ENCODE measurements at regions not wholly inside any gene's neighbourhood (a gene's known extent, or its start where the extent isn't known, plus 50 kb on each side); places are given as distances from the start of the nearest gene placed in this dataset.

DNA sequence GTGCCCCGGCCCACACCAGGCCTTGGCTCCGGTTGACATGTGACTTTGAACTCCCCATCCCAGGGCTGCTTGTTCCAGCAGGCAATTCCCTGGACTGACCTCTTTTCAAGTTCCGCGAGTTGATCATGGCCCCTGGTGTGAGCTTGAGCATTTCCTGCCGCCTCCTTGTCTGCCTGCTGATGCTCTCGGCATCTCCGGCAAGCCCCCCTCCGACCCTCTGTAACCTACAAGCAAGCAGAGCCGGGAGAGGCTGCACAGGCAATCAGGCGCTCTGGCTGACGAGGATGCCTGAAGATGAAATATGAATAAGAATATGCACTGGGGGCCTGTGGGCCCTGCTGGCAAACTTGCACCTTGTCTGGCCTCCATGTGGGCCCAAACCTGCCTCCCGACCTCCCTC lies 304.9 kb upstream of the MKI67 start:
- no peaks in the 10 kb centered on the region for H3K79me2 ChIP-seq (ENCODE audit: insufficient read depth)
- H3K9ac ChIP-seq, result no peak overlapping the region
- H3K27me3 ChIP-seq (ENCODE audit: insufficient read depth), result no peaks in the 10 kb centered on the region
- CTCF ChIA-PET, result no interaction called here
- WGBS (ENCODE audit: low lambda C conversion rate), result 45% methylated on average over 10 of the region's 12 CpGs
- TF ChIP-seq TCF12 (IDR thresholded peaks at IDR 0.05), result no peak
- H3K4me1 ChIP-seq (ENCODE audit: control insufficient read depth in 1 of 2, insufficient read depth in 2 of 2, low read depth in 1 of 2, low read length in 1 of 2), result no peaks in the 10 kb centered on the region
- H3K9me2 ChIP-seq, result no peaks in the 10 kb centered on the region
- no peak overlapping the region for H3K4me2 ChIP-seq
- no peak overlapping the region for H3K4me3 ChIP-seq (ENCODE audit: low read depth in 2 of 2, low read length in 1 of 2)
- POLR2A ChIA-PET, result no interaction called here
- DNase-seq, result no peak
- no peaks in the 10 kb centered on the region for H3K9me3 ChIP-seq
- no peak overlapping the region for H2AFZ ChIP-seq (ENCODE audit: low read depth)
- H3F3A ChIP-seq (replicated peaks; ENCODE audit: insufficient read depth), result no peaks in the 10 kb centered on the region
- no peaks in the 10 kb centered on the region for H4K20me1 ChIP-seq (ENCODE audit: insufficient read depth)
- no peak overlapping the region for H3K27ac ChIP-seq (ENCODE audit: low read depth in 2 of 2, low read length in 1 of 2)
- no peaks in the 10 kb centered on the region for H3K36me3 ChIP-seq (replicated peaks in 1 of 2; ENCODE audit: control insufficient read depth in 1 of 2, insufficient read depth in 2 of 2, low read length in 1 of 2)

DNA sequence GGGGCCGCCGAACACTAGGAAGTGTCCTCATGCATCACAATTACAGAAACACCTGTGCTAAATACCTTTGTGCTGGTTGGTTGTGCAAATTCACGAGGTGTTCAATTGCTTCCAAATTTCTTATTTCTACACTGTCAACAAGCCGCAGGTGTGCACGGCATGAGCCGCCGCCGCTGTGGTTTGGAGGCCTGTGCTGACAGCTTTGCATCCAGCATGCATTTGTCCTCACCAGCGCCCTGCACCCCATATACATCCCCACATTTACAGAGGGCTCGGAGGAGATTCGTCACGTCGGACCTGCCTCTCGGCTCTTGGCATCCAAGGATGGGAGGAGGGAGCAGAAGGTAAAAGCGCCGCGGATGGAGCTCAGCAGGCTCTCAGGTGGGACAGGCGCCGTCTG lies 305.3 kb upstream of the MKI67 start:
- POLR2A ChIA-PET, result no interaction called here
- no peak overlapping the region for H3K9ac ChIP-seq
- H3K9me3 ChIP-seq, result no peaks in the 10 kb centered on the region
- H3K4me3 ChIP-seq (ENCODE audit: low read depth in 2 of 2, low read length in 1 of 2), result no peak overlapping the region
- H3K4me1 ChIP-seq (ENCODE audit: control insufficient read depth in 1 of 2, insufficient read depth in 2 of 2, low read depth in 1 of 2, low read length in 1 of 2), result no peaks in the 10 kb centered on the region
- H3K4me2 ChIP-seq, result no peak overlapping the region
- CTCF ChIA-PET, result no interaction called here
- no peaks in the 10 kb centered on the region for H3K9me2 ChIP-seq
- no peak overlapping the region for H3K27ac ChIP-seq (ENCODE audit: low read depth in 2 of 2, low read length in 1 of 2)
- H3K27me3 ChIP-seq (ENCODE audit: insufficient read depth), result no peaks in the 10 kb centered on the region
- H4K20me1 ChIP-seq (ENCODE audit: insufficient read depth), result no peaks in the 10 kb centered on the region
- 63% methylated on average over 13 of the region's 19 CpGs for WGBS (ENCODE audit: low lambda C conversion rate)
- H3K36me3 ChIP-seq (replicated peaks in 1 of 2; ENCODE audit: control insufficient read depth in 1 of 2, insufficient read depth in 2 of 2, low read length in 1 of 2), result no peaks in the 10 kb centered on the region
- H3F3A ChIP-seq (replicated peaks; ENCODE audit: insufficient read depth), result no peaks in the 10 kb centered on the region
- no peaks in the 10 kb centered on the region for H3K79me2 ChIP-seq (ENCODE audit: insufficient read depth)
- H2AFZ ChIP-seq (ENCODE audit: low read depth), result no peak overlapping the region
- DNase-seq, result no peak
- TF ChIP-seq SIN3A (IDR thresholded peaks at IDR 0.05; ENCODE audit: borderline replicate concordance, low read depth, low read length) (no peak), FOXJ3 (CRISPR knock-in tag; IDR thresholded peaks at IDR 0.05) (no peak), FOXM1 (IDR thresholded peaks at IDR 0.05; ENCODE audit: low read depth) (no peak), GATA2 (CRISPR knock-in tag; IDR thresholded peaks at IDR 0.05) (no peak), NFIC (IDR thresholded peaks at IDR 0.05; ENCODE audit: borderline replicate concordance) (no peak), GABPA (IDR thresholded peaks at IDR 0.05; ENCODE audit: low read depth) (no peak), JUND (IDR thresholded peaks at IDR 0.05) (no peak), TEAD4 (IDR thresholded peaks at IDR 0.05; ENCODE audit: borderline replicate concordance, insufficient read depth) (no peak), EZH2phosphoT487 (IDR thresholded peaks at IDR 0.05; ENCODE audit: borderline replicate concordance, low read depth) (no peak), CHD2 (IDR thresholded peaks at IDR 0.05; ENCODE audit: low read length, partially characterized antibody) (no peak), NRF1 (IDR thresholded peaks at IDR 0.05; ENCODE audit: low read depth, low read length) (no peak), POLR2AphosphoS5 (IDR thresholded peaks at IDR 0.05; ENCODE audit: low read depth, low read length) (no peak)
- TF ChIP-seq, protein P1, sequence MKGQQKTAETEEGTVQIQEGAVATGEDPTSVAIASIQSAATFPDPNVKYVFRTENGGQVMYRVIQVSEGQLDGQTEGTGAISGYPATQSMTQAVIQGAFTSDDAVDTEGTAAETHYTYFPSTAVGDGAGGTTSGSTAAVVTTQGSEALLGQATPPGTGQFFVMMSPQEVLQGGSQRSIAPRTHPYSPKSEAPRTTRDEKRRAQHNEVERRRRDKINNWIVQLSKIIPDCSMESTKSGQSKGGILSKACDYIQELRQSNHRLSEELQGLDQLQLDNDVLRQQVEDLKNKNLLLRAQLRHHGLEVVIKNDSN (IDR thresholded peaks at IDR 0.05; ENCODE audit: borderline replicate concordance, low read depth), result no peak
- TF ChIP-seq, protein P2, sequence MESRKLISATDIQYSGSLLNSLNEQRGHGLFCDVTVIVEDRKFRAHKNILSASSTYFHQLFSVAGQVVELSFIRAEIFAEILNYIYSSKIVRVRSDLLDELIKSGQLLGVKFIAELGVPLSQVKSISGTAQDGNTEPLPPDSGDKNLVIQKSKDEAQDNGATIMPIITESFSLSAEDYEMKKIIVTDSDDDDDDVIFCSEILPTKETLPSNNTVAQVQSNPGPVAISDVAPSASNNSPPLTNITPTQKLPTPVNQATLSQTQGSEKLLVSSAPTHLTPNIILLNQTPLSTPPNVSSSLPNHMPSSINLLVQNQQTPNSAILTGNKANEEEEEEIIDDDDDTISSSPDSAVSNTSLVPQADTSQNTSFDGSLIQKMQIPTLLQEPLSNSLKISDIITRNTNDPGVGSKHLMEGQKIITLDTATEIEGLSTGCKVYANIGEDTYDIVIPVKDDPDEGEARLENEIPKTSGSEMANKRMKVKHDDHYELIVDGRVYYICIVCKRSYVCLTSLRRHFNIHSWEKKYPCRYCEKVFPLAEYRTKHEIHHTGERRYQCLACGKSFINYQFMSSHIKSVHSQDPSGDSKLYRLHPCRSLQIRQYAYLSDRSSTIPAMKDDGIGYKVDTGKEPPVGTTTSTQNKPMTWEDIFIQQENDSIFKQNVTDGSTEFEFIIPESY (IDR thresholded peaks at IDR 0.05; ENCODE audit: borderline replicate concordance, low read depth), result no peak
- TF ChIP-seq, protein P3, sequence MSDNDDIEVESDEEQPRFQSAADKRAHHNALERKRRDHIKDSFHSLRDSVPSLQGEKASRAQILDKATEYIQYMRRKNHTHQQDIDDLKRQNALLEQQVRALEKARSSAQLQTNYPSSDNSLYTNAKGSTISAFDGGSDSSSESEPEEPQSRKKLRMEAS (IDR thresholded peaks at IDR 0.05; ENCODE audit: low read depth), result no peak
- TF ChIP-seq, protein P4, sequence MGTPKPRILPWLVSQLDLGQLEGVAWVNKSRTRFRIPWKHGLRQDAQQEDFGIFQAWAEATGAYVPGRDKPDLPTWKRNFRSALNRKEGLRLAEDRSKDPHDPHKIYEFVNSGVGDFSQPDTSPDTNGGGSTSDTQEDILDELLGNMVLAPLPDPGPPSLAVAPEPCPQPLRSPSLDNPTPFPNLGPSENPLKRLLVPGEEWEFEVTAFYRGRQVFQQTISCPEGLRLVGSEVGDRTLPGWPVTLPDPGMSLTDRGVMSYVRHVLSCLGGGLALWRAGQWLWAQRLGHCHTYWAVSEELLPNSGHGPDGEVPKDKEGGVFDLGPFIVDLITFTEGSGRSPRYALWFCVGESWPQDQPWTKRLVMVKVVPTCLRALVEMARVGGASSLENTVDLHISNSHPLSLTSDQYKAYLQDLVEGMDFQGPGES (IDR thresholded peaks at IDR 0.05; ENCODE audit: low read depth, low read length), result no peak
